GM19351 (cell line): ENCODE measurements at regions not wholly inside any gene's neighbourhood (a gene's known extent, or its start where the extent isn't known, plus 50 kb on each side); places are given as distances from the start of the nearest gene placed in this dataset.

Experiments used
- ATAC-seq: cut with Tn5 transposase; IDR thresholded peaks from one replicate; pipeline ENCODE4 v1.9.1; 2021; ENCODE audit warnings: mild to moderate bottlenecking, moderate library complexity; ENCODE audit not compliant: unreplicated experiment

DNA sequence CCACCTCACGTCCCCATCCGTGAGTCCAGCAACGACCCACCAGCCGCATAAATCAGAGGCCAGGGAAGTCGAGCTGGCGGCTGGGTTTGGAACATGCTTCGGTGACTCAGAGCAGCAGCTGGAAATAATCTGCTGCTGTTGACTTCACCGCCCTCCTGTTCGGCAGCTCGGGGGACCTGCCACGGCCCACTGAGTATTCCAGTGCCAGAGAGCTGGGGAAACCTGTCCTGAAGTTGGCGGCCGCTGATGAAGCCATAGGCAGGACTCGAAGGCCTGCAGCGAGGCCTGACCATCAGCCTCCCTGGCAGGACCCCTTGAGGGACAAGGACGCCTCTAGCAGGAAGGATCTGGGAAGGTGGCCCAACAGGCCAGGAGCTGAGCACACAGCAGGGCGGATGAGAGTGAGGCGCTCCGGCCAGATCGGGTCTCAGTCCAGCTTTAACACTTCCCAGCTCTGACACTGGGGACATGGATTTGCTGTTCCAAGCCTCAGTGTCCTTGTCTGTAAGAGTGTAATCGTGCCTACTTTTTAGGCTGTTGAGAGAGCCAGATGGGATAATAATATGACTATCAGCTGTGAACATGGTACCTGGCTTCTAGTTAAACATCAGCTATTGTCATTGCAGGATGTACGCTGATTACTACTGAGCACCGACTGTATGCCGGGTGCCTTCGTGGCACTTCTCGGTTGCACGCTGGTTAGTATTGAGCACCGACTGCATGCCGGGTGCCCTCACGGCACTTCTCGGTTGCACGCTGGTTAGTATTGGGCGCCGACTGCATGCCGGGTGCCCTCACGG, 50.4 kb upstream of the CIBAR2 start:
- ATAC-seq, result no peak

DNA sequence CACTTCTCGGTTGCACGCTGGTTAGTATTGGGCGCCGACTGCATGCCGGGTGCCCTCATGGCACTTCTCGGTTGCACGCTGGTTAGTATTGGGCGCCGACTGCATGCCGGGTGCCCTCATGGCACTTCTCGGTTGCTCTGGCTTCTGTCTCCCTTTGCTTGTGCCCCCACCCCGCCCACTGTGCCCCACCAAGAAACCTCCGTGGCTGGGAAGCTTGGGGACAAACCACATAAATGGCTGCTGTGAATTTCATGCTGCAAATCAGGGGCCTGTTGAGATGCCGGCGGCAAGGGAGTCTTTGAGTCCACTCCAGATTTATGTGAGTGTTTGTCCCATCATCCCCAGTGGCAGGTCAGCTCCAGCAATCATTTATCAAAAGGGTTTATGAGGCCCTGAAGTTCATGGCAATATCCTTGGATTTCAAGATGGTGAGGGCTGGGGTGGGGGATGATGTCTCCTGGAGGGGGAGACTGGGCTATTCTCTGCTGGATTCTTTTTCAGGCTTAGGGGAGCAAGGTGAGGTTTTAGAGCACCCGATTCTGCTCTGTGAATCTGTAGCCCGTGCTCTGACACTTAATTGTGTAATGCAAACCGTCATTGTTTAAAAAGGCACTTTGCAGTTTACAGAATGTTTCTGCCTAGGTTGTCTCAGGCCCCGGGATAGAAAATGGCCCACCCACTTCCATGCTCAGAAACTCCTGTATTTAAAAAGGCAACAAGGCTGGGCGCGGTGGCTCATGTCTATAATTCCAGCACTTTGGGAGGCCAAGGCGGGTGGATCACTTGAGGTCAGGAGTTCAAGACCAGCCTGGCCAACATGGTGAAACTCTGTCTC, 51.2 kb upstream of the CIBAR2 start:
- ATAC-seq, result no peak

DNA sequence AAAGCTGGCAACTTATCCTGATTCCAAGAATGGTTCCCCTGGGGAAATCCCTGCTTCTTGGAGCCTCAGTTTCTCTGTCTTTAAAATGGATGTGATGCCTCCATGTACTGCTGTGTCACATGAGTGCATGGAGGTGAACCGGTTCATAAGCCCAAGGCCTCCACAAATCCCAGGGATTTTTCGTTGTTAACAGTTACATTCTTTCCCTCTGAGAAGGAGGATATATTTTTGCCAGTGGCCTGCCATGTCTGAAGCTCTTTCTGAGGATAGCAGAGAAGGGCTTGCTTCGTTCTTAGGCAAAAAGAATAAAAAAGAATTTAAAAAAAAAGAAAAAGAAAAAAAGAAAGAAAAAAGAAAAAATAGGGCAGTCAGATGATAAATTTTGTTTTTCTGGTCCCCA, 52.2 kb upstream of the CIBAR2 start:
- ATAC-seq, result no peak

DNA sequence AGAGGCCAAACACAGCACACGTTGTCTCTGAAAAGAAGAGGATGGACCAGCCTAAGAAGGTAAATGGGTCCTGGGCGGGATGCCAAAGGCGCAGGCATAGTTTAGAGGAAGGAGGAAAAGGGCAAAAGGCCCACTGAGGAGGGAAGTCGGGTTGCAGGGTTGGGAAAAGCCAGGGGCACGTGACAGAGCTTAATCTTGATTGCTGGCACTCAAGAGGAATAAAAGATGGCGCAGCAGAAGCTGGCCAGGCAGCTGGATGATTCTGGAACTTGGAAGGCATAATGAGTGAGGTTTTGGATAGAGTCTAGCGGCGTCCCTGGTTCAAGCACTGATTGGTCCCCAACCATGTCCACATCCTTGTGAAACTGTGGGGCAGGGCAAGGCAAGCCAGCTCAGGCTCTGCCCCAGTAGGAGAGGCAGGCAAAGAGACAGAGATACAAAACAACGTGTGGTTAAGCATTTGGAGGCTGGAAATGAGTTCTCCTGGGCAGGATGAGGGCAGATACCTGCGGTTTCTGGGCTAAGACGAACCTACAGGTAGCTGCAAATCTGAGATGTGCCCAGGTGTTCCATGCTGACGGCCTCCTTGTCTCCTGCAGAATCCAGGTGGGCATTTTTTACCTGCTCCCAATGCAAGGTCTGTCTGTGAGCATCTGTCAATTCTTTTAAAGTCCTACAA, 52.7 kb upstream of the CIBAR2 start:
- ATAC-seq, result no peak

DNA sequence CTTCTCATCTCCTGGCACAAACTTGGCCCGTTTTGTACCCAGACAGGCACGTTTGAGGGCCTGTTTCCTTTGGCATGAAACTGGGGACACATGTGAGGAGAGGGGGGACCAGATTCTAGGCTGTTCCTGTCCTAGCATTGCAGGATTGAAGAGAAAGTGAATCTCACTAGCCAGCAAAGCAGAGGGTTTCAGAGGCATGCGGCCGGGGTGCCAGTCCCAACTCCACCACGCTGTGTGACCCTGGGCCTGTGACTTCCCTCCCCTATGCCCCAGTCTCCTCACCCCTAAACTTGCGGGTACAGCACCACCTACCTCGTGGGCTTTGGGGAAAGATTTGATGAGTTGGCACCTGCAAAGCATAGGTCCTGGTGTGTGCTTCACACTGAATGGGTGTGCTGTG, 53.5 kb upstream of the CIBAR2 start:
- ATAC-seq, result no peak

DNA sequence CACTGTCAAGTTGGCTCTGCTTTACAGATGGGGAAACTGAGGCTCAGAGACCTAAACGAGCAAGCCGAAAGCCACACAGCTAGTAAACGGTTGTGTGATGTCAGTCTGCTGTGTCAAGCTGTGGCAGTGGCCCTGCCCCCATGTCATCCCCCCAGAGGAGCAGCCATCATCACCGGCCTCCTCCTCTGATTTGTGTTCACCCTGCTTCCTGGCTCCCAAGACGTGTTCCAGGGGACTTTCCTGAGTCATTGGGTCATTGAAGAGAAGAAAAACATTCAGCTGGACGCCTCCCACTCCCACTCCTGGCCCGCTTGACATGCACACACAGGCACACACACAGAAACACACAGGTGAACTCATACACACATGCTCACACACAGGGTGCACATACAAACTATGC, 54.0 kb upstream of the CIBAR2 start:
- no peak for ATAC-seq

DNA sequence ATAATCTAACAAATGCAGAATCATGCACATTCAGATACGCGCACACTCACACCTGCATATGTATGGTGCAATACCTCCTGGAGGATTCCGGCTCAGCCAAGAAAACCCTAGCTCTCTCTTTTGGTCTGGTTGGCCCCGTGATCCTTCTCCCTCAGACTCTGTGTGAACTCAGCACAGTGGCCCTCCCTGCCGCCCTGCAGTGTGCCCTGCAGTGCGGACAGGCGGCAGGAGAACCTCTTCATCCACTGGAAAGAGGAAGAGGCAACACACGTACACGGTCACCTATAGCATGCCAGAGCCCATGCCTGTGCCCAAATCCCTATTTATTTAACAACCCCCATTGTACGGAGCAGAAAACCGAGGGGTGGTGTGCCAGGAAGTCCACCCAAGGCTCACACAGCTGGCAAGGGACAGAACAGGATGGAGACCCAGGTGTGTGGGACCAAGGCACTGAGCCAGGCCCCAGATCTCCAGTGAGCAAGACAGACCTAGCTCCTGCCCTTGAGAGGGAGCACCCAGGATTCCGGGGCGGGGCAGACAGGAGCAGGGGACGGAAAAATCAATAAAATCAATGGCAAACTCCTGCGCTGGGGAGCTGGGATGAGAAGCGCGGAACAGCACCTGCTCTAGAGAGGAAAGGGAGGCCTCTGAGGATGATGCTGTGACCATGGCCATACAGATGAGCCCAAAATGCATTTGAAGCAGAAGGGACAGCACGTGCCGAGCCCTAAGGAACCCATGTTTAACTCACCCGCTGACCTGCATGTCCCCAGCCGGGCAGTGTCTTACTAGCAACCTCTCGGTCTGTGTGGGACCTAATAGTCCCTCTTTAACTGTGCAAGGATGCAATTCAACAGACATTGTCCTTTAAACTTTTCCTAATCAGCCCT, 54.7 kb upstream of the CIBAR2 start:
- no peak for ATAC-seq

DNA sequence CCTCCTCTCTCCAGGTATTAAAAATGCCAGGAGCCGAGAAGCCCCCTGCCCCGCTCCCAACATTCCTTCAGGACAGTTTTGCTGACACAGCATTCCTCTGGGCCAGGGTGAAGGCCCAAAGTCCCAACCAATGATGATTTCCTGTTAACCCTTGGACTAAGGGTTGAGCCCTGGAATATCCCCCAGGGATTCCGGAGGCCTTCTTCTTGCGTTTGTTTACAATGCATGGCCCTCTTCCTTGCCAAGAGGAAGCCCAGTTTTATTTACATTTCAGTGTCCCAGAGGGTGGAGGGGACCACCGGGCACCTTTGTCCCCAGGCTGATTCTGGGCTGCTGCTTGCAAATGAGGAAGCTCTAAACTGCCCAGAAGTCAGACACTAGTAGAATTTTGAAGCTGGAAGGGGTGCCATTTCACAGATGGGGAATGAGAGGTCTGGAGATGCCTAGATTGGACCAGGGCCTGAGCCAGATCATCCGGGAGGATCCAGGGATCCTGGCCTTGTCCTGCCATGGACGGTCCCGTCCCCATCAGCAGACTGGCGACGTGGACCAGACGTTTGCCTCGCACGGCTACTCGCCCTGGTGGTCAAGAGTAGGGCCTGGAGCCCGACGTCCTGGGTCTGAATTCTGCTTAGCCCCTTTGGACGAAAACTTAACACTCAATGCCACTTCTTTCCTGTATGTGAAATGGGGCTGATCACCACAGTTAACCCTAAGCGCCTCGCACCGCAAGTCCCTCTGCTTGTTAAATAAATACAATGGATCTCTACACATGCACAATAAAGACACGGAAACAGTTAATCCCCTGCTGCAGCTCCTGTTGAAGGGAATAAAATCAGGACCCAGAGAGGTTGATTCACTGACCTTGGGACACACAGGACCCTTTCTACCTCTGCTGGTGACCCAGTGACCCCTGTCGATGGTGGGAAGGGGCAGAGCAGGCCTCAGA, 55.6 kb upstream of the CIBAR2 start:
- ATAC-seq, result no peak

DNA sequence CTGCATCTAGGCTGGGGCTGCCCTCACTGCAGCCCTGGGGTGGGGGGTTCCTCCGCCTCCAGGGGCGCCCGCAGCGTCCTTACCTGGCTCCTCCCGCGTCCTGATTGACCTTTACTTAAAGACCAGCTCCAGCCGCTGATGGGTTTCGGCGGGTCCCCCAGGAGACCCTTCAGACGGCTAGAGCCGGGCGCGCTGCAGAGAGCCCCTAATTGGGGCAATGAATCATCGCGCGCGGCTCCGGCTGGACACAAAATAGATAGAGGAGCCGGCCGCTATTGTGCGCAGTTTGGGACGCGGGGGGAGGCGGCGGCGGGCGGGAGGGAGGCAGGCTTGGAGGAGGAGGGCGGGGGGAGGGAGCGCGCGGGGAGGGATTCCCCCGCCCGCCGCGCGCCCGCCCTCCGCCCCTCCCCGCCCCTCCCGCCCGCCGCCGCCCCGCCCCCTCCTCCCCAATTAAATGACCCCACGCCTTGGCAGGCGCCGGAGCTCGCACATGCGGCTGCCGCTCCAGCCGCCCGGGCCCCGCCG, 56.5 kb upstream of the CIBAR2 start:
- no peak for ATAC-seq

DNA sequence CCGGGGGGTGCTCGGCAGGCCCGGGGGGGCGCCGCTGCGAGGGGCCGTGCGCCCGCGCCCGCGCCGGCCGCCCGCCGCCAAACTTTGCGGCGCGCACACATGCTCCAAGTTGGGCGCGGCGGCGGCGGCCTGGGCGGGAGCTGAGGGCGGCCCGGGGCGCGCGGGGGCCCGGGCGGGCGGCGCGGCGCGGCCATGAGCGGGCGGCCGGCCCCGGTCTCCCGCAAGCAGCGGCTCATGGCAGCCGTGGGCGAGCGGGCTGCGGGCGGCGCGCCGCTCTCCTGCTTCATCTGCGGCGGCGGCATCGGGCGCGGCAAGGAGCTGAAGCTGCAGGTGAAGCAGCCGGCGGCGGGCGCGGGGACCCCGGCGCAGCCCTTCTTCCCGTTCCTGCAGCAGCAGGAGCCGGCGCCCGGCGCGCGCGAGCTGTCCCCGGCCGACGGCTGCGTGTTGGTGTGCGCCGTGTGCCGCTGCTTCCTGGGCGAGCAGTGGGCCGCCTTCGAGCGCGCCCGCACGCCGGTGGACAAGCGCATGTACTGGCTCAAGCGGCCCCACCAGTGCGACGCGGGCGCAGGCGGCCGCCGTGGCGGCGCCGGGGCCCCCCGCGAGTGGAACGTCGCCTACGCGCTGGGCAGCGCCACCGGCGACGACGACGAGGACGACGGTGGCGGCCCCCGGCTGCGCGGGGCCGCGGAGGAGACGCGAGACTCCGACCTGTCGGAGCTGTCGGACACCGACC, 57.2 kb upstream of the CIBAR2 start:
- no peak for ATAC-seq

DNA sequence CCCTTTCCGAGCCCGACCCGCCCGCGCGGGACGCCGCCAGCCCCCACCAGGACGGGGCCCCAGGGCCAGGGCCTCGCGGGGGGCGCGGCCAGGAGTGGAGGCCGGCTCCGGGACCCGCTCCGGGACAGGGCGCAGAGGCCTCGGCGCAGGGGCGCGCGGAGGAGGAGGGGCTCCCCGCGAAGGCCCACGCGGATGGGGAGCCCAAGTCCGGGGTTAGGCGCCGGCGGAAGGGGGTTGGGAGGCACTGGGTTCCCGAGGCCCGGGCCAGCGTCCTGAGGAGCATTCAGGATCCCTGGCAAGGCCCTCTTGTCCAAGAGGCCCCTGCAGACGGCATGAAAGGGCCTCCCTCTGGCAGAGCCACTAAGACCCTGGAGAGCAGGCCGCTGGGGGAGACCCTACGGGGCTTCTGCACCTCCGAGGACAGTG, 57.8 kb upstream of the CIBAR2 start:
- no peak for ATAC-seq

DNA sequence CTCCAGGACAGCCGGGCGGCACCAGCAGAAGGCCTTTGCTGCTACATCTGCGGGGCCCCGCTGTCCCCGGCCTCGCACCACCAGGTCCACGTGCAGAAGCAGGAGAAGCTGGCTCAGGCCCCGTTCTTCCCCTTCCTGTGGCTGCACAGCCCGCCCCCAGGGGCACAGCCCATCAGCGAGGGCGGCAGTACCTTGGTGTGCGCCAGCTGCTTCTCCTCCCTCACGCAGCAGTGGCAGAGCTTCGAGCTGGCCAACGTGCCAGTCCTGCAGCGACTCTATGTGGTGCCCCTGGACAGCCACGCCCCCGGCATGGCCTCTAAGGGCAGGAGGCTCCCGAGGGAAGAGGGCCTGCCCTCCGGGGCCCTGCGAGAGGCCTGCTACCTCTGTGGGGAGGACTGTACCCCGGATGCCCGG, 58.3 kb upstream of the CIBAR2 start:
- no peak for ATAC-seq

DNA sequence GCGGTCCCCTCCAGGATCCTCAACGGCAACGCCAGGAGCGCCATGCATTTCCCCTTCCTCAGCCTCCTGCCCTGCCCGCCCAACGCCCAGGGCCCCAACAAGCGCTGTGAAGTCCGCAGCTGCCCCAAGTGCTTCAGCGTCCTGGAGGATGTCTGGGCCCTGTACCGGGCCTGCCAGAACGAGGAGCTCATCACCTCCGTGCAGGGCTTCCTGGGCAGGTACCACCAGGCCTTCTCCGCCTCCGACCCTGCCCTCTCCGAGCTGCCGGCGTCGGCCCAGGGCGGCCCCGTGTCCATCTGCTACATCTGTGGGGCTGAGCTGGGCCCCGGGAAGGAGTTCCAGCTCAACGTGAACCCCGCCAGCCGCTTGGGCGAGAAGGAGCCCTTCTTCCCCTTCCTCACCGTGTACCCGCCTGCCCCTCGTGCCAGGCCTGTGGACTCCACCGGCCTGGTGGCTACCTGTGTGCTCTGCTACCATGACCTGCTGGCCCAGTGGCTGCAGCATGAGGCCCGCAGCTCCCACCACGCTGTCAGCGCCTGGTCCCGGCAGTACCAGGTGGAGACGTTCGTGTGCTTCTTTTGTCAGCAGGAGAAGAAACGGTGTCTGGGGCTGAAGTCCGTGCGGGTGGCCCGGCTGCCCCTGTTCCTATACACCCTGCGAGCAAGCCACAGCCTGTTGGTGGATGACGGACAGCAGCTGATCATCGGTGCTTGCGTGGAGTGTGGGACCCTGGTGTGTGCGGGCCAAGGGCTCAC, 58.9 kb upstream of the CIBAR2 start:
- no peak for ATAC-seq

DNA sequence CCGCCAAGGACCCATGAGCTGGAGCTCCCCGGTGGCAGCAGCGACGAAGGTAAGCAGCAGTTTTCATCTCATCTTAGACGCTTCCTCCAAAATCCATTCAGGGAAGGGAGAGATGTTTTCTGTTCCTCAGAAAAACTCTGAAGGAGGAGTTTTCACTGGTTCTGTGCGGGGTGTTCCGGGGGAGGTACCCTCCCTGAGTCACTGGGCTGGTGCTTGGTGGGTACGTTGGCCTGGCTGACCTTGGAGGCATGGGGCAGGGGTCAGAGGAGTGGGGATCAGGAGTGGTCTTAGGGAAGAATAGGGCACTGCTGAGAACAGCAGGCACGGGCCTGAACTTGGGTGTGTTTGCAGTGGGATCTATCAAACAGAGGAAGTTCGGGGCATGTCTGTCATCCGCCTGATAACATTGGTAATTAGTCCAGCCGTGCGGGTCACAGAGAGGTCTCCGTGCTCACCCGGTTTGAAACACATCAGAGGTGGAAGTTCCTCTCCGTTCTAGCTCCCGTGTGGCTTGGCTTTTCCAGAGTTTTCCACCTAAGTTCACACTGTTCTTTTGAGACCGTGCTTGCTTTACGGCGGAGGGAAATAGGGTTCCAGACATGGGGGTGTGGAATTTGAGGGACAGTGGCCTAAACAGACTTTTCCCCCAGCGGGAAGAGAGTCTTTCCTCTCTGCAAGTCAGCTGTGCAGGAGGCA, 59.6 kb upstream of the CIBAR2 start:
- no peak for ATAC-seq

DNA sequence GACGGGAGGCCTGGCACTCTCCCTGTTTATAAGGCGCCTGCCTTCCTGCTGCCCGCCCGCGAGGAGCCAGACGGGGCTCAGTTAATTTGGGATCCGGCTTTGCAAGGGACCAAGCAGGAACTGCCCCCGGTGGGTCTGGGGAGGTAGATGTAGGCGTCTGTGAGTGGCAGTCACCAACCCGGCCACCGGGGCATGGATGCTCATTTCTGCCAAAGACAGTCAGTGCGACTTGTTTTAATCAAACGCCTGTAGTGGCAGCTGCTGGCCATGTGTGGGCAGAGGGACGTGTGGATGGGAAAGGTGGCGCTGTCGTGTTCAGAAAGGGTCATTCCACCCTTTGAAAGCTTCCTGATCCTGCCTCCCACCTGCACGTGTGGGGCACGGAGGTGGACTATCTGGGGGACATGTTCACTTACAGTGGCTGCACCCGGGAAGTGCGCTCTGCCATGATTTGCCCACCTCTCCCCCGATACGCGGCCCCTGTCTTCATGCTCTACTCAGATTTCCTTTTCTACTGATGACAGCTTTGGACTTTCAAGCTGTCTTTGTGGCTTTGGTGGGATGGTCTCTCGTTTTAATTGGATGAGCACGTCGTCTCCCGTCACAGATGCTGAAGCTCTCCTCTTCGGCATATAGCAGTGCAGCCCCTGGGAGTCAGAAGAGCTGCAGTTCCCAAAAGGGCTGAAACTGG, 60.3 kb upstream of the CIBAR2 start:
- no peak for ATAC-seq

DNA sequence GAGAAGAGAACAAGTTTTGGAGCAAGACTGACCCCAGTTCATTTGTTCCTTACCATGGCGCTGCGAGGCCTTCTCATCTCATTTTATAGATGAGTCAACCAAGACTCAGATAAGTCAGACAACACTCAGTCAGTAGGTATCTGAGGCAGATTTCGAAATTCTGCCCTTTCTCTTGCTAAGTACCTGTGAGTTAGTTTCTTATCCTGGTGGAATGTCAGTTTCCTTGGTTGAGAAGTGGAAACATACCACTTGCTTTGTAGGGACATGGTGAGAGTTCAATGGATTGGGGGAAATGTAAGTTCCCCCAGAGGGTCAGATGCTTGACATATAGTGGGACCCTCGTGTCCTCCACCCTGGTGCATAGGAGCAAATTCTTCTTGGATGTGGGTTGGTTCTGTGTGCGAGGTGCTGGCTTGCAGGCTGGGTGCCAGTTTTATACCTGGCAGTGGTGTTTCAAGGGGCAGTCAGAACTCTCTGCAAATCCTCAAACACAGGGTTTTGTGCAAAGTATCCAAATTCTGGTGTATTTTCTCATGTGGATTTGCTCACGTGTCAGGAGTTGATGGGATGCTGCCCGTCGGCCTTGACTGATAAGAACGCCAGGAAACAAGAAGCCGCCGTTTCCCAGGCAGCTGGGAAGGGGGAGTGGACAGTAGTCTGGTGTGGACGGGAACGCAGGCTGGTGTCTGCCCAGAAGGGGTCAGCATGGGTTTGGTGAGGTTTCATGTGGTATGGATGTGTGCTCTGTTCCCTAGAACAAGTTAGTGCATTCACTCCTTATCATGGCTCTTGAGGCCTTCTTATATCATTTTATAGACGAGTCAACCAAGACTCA, 61.1 kb upstream of the CIBAR2 start:
- no peak for ATAC-seq
